Fibroblast of mammary gland (primary cell): ENCODE measurements at regions not wholly inside any gene's neighbourhood (a gene's known extent, or its start where the extent isn't known, plus 50 kb on each side); places are given as distances from the start of the nearest gene placed in this dataset.

Experiments used
- DNase-seq: peaks from one replicate; pipeline ENCODE4 v3.0.0-alpha.2; 2010; ENCODE audit warnings: low read depth
- H3K4me3 ChIP-seq: 2 replicates; pipeline ENCODE4 v1.5.1; 2011; ENCODE audit warnings: low read depth, mild to moderate bottlenecking, low read length, moderate library complexity; ENCODE audit not compliant: control insufficient read depth
- TF ChIP-seq, protein P1 (sequence below): conservative IDR thresholded peaks from 2 replicates; pipeline ENCODE4 v1.5.1; 2011; ENCODE audit warnings: low read depth, low read length, inconsistent platforms; ENCODE audit not compliant: control insufficient read depth, insufficient read depth

DNA sequence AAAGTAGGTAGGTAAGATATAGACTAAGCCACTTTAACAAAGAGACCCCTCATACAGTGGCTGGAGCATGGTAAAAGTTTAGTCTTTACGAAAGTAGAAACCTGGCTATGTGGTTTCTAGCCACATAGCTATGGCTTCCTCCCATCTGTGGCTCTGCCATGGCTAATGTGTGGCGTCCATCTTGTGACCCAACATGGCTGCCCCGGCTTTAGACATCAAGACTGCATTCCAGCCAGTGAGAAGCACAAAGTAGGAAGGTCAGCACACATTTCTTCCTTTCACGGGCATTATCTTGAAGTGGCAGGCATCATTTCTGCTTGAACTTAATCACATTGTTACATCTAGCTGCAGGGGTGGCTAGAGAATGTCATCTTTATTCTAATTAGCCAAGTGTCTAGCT is 148.3 kb downstream of the TBX5 start:
- TF ChIP-seq, protein P1, sequence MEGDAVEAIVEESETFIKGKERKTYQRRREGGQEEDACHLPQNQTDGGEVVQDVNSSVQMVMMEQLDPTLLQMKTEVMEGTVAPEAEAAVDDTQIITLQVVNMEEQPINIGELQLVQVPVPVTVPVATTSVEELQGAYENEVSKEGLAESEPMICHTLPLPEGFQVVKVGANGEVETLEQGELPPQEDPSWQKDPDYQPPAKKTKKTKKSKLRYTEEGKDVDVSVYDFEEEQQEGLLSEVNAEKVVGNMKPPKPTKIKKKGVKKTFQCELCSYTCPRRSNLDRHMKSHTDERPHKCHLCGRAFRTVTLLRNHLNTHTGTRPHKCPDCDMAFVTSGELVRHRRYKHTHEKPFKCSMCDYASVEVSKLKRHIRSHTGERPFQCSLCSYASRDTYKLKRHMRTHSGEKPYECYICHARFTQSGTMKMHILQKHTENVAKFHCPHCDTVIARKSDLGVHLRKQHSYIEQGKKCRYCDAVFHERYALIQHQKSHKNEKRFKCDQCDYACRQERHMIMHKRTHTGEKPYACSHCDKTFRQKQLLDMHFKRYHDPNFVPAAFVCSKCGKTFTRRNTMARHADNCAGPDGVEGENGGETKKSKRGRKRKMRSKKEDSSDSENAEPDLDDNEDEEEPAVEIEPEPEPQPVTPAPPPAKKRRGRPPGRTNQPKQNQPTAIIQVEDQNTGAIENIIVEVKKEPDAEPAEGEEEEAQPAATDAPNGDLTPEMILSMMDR: no peak
- no peak for DNase-seq
- no peak overlapping the region for H3K4me3 ChIP-seq

DNA sequence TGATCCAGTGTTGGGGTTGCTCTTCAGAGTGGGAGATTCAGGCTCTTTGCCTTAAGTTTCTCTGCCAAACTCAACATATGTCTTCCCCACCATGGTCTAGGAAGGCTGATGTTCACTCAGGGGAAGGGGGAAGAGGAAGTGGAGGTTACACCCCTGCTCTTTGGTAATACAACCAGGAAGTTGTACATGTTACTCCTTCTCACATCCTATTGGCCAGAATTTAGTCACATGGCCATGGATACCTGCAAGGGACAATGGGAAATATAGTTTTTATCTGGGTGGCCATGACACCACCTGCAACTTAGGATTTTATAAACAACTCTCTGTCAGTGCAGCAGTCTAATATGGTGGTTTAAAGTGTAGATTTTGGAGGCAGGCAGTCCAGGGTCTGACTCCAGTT is 150.9 kb downstream of the TBX5 start:
- DNase-seq: no peak
- no peak overlapping the region for H3K4me3 ChIP-seq
- TF ChIP-seq, protein P1: no peak

DNA sequence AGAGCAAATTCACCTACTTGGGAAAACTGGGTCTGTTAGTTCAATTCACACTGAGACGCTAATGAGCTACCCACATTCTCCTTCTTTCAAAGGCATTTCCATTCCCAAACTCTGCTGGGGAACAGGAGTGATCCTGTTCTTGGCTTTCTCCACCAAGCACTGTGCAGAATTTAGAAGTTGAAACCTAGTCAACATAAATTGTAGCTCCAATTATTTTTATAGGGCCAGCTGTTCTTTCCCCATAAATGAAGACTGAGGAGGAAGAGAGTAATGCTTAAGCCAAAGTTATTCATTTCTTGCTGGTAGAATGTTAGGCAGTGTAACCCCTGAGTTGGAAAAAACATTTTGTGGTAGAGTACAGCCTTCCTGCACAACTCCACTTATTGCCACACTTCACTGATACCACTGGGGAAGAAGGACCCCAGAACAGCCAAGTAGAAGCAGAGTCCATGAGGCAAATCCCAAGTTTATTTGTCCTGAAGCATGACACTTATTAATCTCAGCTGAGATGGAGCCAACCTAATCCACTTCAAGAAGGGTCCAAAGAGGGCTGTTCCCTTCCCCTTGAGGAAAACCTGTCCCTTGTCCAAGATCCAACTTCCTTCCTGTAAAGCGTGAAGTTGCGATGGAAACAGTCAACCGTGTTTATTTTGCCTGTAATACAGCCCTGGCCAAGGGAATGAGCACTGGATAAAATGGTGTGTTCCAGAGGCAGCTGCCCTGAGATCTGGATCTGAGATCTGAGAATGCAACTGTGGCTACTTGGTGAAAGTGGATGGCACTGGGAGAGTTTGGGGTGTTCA is 151.8 kb downstream of the TBX5 start:
- DNase-seq: no peak
- TF ChIP-seq, protein P1: no peak

DNA sequence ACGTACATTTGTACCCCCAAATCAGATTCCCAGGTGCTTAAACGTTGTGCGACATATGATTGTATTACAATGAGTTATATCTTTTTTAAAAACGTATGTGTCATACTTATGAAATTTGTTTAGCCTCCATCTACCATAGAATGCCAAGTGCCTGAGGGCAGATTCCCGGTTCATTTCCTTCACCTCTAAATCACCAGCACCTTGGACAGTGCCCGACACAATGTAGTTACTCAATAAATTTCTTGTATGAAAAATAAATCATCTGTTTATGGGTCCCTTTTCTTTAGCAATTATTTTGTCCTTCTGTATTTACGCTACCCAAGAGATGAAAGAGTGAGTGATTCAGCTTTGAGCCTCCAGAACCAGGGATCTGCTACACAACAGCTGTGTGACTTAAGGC is 157.4 kb downstream of the TBX5 start:
- DNase-seq: no peak
- TF ChIP-seq, protein P1: no peak
- H3K4me3 ChIP-seq: no peak overlapping the region

More for the DNA sequence above, 151.8 kb downstream of the TBX5 start:
- no peak overlapping the region for H3K4me3 ChIP-seq

DNA sequence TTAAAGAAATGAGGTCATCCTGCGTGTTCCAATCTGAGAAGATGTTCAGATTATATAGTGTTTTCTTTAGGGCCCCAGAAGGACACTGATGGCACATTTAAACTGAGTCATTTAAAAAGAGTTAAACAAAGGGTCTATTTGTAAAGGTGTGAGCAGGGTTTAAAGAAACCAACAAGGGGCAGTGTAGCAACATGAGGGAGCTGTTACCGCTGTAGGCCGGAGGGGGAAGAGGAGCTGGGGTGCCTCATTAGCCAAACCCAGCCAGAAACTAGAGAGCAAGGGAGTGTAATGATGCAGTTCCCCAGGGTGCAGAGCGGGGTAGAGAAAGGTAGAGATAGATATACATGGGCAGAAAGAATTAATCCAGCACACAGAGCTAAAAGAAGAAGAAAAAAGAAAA is 160.4 kb downstream of the TBX5 start:
- peak; percentile 21 for DNase-seq
- TF ChIP-seq, protein P1: no peak
- H3K4me3 ChIP-seq: no peak overlapping the region

DNA sequence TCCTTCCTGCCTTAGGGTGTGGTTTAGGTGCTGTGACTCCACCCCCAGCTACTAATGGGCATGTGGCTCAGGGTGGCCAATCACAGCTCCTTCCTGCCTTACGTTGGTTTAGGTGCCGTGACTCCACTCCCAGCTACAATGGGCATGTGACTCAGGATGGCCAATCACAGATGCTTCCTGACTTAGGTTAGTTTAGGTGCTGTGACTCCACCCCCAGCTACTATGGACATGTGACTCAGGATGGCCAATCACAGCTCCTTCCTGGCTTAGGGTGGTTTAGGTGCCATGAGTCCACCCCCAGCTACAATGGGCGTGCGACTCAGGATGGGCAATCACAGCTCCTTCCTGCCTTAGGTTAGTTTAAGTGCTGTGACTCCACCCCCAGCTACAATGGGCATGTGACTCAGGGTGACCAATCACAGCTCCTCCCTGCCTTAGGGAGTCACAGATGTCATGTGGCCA is 163.9 kb downstream of the TBX5 start:
- no peak for DNase-seq
- TF ChIP-seq, protein P1: no peak
- H3K4me3 ChIP-seq: no peak overlapping the region

DNA sequence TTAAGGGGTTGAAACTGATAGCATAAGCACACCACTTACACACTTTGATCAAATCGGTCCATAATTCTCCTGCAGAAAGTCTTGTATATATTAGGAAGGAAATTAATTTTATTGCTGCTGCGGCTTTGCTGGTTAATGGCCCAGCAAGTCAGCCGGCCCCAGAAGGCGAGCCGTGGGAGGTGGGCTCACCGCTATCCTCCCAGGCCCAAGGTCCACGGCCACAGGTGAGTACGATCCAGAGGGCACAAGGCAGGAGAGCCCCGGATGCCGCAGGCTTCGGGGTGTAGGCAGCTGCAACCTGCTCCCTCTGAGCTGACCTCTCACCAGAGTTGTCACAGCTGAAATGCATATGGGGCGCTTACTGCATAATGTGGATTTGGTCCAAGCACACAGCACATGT is 165.7 kb downstream of the TBX5 start:
- no peak for DNase-seq
- no peak overlapping the region for H3K4me3 ChIP-seq
- TF ChIP-seq, protein P1: no peak
